K562 (cell line): ENCODE measurements at regions not wholly inside any gene's neighbourhood (a gene's known extent, or its start where the extent isn't known, plus 50 kb on each side); places are given as distances from the start of the nearest gene placed in this dataset.

Source experiments
- ATAC-seq: fragments of 200-7000 bp; cut with Tn5 transposase; 3 replicates; pipeline ENCODE4 v1.9.1; 2020; ENCODE audit warnings: moderate library complexity
- BruUV-seq: library from RNA; stranded (reverse); fragments of 400-500 nt; replicated peaks from 2 replicates; lab custom pipeline; 2021; lab: Mats Ljungman, UMichigan
- CTCF ChIA-PET: fragments of 300-600 bp; formaldehyde crosslinking; extraction: SDS; loops from one replicate; lab custom pipeline; 2021; ENCODE audit warnings: low intra/inter-chr PET ratio; lab: Yijun Ruan, JAX
- POLR2A ChIA-PET: fragments of 300-600, 350-650 bp; sonication (Branson Sonifier 250); formaldehyde crosslinking; extraction: SDS; loops from one replicate; lab custom pipeline; 2021; ENCODE audit warnings: antibody characterized with exemption, inconsistent platforms; lab: Yijun Ruan, JAX
- DNase-seq, 4 experiments: peaks; one replicate each; pipeline versions ENCODE4 v3.0.0 to v3.0.0-alpha.2; 2011 to 2018; ENCODE audit warnings: low spot score in 3 of 4, mixed read lengths in 3 of 4; ENCODE audit errors: extremely low read depth in 1 of 4
- FAIRE-seq: peaks from 2 replicates; lab custom pipeline; 2011; peaks lifted over from hg19 to GRCh38; lab: Jason Lieb, UNC
- H2AFZ ChIP-seq: 2 replicates; pipeline ENCODE4 v1.6.0; 2011; ENCODE audit warnings: low read depth, low read length, control low read depth, inconsistent platforms
- H3K27ac ChIP-seq: fragments of 200-600 bp; 3 replicates; pipeline ENCODE4 v1.8.0; 2011; ENCODE audit warnings: low read depth, mild to moderate bottlenecking, control low read depth, inconsistent platforms, low read length, moderate library complexity, mixed read lengths; ENCODE audit errors: extremely low read depth
- H3K27me3 ChIP-seq, 2 experiments: fragments of 300-600 bp in 1 of 2; 2 replicates in 1 of 2; 3 replicates in 1 of 2; pipeline versions ENCODE4 v1.6.0 to v1.8.0; 2011; ENCODE audit warnings: inconsistent platforms in 2 of 2, low read length in 2 of 2, mild to moderate bottlenecking in 1 of 2, mixed read lengths in 1 of 2, moderate library complexity in 1 of 2; ENCODE audit not compliant: control insufficient read depth in 2 of 2, insufficient read depth in 2 of 2
- H3K36me3 ChIP-seq: fragments of 300-600 bp; 3 replicates; pipeline ENCODE4 v1.8.0; 2011; ENCODE audit warnings: mild to moderate bottlenecking, low read length, inconsistent platforms; ENCODE audit not compliant: control insufficient read depth, insufficient read depth
- H3K4me1 ChIP-seq, 2 experiments: fragments of 200-600 bp in 1 of 2; replicated peaks in 1 of 2; 2 replicates in 1 of 2; 3 replicates in 1 of 2; pipeline versions ENCODE4 v1.5.1 to v1.8.0; 2011; ENCODE audit warnings: inconsistent platforms in 2 of 2, low read length in 2 of 2, mild to moderate bottlenecking in 1 of 2, mixed read lengths in 1 of 2, moderate library complexity in 1 of 2; ENCODE audit not compliant: control insufficient read depth in 2 of 2, insufficient read depth in 2 of 2
- H3K4me2 ChIP-seq: 2 replicates; pipeline ENCODE4 v1.6.1; 2011; ENCODE audit warnings: low read length, control low read depth, inconsistent platforms, mixed read lengths; ENCODE audit not compliant: insufficient read depth
- H3K4me3 ChIP-seq: fragments of 200-600 bp; sonication (generic), shearing (Covaris generic); 2 replicates; pipeline ENCODE4 v1.5.1; 2016; ENCODE audit warnings: control low read depth, inconsistent platforms
- H3K79me2 ChIP-seq: fragments of 200-600 bp; 3 replicates; pipeline ENCODE4 v1.8.0; 2011; ENCODE audit warnings: low read length, inconsistent platforms; ENCODE audit not compliant: control insufficient read depth, insufficient read depth
- H3K9ac ChIP-seq, 2 experiments: 2 replicates each; pipeline versions ENCODE4 v1.6.0 to v1.6.1; 2011; ENCODE audit warnings: low read depth in 2 of 2, low read length in 2 of 2, control low read depth in 1 of 2, inconsistent platforms in 1 of 2, mild to moderate bottlenecking in 1 of 2, mixed read lengths in 1 of 2; ENCODE audit not compliant: insufficient read depth in 1 of 2
- H3K9me1 ChIP-seq: one replicate; pipeline ENCODE4 v1.6.0; 2011; ENCODE audit warnings: inconsistent platforms, mild to moderate bottlenecking, low read length, moderate library complexity; ENCODE audit not compliant: control insufficient read depth, insufficient read depth
- H3K9me3 ChIP-seq: replicated peaks from 2 replicates; pipeline ENCODE4 v1.5.1; 2011; ENCODE audit warnings: low read depth, low read length, inconsistent platforms; ENCODE audit not compliant: control insufficient read depth, insufficient read depth
- H4K20me1 ChIP-seq: replicated peaks from 2 replicates; pipeline ENCODE4 v1.6.1; 2011; ENCODE audit warnings: low read length, inconsistent platforms, mixed read lengths; ENCODE audit not compliant: control insufficient read depth, insufficient read depth
- ARHGAP35 ChIP-seq: fragments of 450-650 bp; IDR thresholded peaks from 2 replicates; pipeline ENCODE4 v1.6.1; 2018; ENCODE audit not compliant: partially characterized antibody
- E2F6 ChIP-seq, 2 experiments: IDR thresholded peaks; 2 replicates each; pipeline ENCODE4 v1.6.1; 2011; ENCODE audit warnings: borderline replicate concordance in 1 of 2, control low read depth in 1 of 2, low read depth in 1 of 2, low read length in 1 of 2, mild to moderate bottlenecking in 1 of 2, mixed read lengths in 1 of 2, moderate library complexity in 1 of 2; ENCODE audit not compliant: insufficient read depth in 1 of 2, insufficient read length in 1 of 2, poor library complexity in 1 of 2, severe bottlenecking in 1 of 2; ENCODE audit errors: extremely low read depth in 1 of 2
- RBM17 ChIP-seq: fragments of 200-400 bp; formaldehyde crosslinking; IDR thresholded peaks from 2 replicates; pipeline ENCODE4 v1.6.1; 2017; ENCODE audit warnings: low read depth, mild to moderate bottlenecking, low read length, borderline replicate concordance
- WGBS: fragments of 100-300 bp; shearing (Covaris generic); methylation state at CpG from one replicate; pipeline ENCODE4 v1.1.6; 2016; ENCODE audit warnings: low coverage, mixed read lengths; ENCODE audit not compliant: insufficient coverage; ENCODE audit errors: missing lambda C conversion rate; 5-methylcytosine and 5-hydroxymethylcytosine counted together
- in situ Hi-C: fragments of 300-500 bp; cut with MboI; formaldehyde crosslinking; loops from 4 replicates; pipeline ENCODE4 v1.15.0; 2018; ENCODE audit warnings: inconsistent platforms, mixed read lengths
- intact Hi-C: fragments of 100-400 bp; cut with micrococcal nuclease; formaldehyde crosslinking; loops from 2 replicates; pipeline ENCODE4 v1.14.2; 2022

DNA sequence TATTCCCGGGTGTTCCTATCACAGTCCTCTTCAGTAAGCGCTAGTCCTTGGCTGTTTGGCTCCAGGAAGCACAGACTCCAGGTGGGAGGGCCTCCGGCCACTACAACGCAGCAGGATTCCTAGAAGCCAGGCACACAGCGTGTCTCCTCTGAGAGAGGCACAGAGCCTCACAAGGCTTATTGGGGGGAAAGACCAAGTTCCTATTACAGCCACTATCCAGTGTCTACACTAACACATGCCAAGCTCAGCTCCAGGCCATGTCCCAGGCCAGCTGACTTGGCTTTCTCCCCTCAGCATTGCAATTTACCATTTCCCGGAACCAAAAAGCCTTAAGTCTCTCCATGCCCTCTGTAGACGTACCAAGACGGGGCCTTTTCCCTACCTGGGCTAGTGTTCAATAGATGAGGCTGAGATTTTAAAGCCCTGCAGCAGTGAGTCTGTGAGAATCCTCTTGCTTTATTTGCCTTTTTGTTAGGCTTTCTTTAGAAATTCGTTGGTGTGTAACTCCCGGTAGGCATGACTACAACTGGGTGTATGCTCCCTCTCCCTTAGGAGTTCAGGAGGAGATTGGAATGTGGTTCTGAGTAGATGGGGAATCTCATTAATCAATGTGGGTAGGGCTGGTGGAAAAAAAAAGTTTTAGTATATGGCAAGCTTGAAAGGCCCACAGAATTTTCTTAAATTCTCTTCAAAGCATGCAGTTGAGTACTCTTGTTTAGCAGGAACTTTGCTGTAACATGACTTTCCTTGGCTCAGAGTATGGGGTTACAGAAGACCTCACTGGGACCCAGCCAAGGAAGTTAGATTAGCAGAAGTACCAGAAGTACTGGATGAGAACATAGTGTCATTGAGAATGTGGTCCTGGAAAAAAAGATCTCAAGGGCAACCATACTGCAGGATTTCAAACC, 84.3 kb upstream of the SLC1A3 start:
- Histone ChIP-seq H3K9me1 (no peaks in the 10 kb centered on the region), H3K4me2 (no peak overlapping the region), H3K36me3 (no peaks in the 10 kb centered on the region), H3K9me3 (no peaks in the 10 kb centered on the region), H3K9ac (no peak overlapping the region), H2AFZ (no peak overlapping the region), H4K20me1 (no peaks in the 10 kb centered on the region), H3K27ac (no peak overlapping the region), H3K27me3 (peaks cover 5 to 26% of the 10 kb centered on the region in 2 experiments), H3K79me2 (no peaks in the 10 kb centered on the region), H3K4me1 (no peaks in the 10 kb centered on the region), H3K4me3 (no peak overlapping the region)
- no TSS peak for BruUV-seq
- in situ Hi-C loops: no loop called here
- ChIA-PET CTCF (no interaction called here), POLR2A (no interaction called here)
- intact Hi-C loops: no loop called here
- WGBS: under 1% methylated on average over 10 of the region's 10 CpGs
- no peak for DNase-seq
- no peak for TF ChIP-seq RBM17
- TF ChIP-seq E2F6 (IDR thresholded peaks at IDR 0.05; ENCODE audit: borderline replicate concordance in 1 of 2, extremely low read depth in 1 of 2, insufficient read depth in 1 of 2, insufficient read length in 1 of 2, low read depth in 1 of 2, low read length in 1 of 2, poor library complexity in 1 of 2, severe bottlenecking in 1 of 2): no peak
- no peak for FAIRE-seq
- no peak for ATAC-seq

GRCh38 chr5:36522746-36523065, 83.7 kb upstream of the SLC1A3 start:
- WGBS: 4% methylated on average over 5 of the region's 5 CpGs
- H3K27ac ChIP-seq: no peak overlapping the region
- no peak for ATAC-seq
- no peaks in the 10 kb centered on the region for H3K4me1 ChIP-seq
- in situ Hi-C loops (no loop called here), intact Hi-C loops (no loop called here)
- FAIRE-seq: no peak
- H3K4me2 ChIP-seq: no peak overlapping the region
- no peaks in the 10 kb centered on the region for H3K9me1 ChIP-seq
- no peaks in the 10 kb centered on the region for H3K9me3 ChIP-seq
- no peak overlapping the region for H2AFZ ChIP-seq
- H3K9ac ChIP-seq: no peak overlapping the region
- H3K4me3 ChIP-seq: no peak overlapping the region
- peaks cover 5 to 26% of the 10 kb centered on the region in 2 experiments for H3K27me3 ChIP-seq
- ChIA-PET CTCF (no interaction called here), POLR2A (no interaction called here)
- H3K79me2 ChIP-seq: no peaks in the 10 kb centered on the region
- H4K20me1 ChIP-seq: no peaks in the 10 kb centered on the region
- no peaks in the 10 kb centered on the region for H3K36me3 ChIP-seq
- no peak for DNase-seq
- no peak for TF ChIP-seq ARHGAP35
- BruUV-seq: no TSS peak
